Gastroesophageal sphincter (tissue), 3 donors: ENCODE measurements at regions not wholly inside any gene's neighbourhood (a gene's known extent, or its start where the extent isn't known, plus 50 kb on each side); places are given as distances from the start of the nearest gene placed in this dataset.

Experiments
- CTCF ChIP-seq, 4 experiments: fragments of 200-600 bp in 2 of 4; fragments of 450-650 bp in 2 of 4; sonication (generic) in 1 of 4; IDR thresholded peaks; one replicate each; pipeline ENCODE4 v1.5.1; 2017 to 2019; ENCODE audit warnings: antibody characterized with exemption in 4 of 4, mild to moderate bottlenecking in 2 of 4, moderate library complexity in 2 of 4
- EP300 ChIP-seq: sonication (generic); formaldehyde crosslinking; IDR thresholded peaks from one replicate; pipeline ENCODE4 v1.6.1; 2017; ENCODE audit warnings: antibody characterized with exemption, mild to moderate bottlenecking
- POLR2A ChIP-seq, 2 donors: fragments of 450-650 bp; IDR thresholded peaks; one replicate each; pipeline ENCODE4 v1.6.1; 2017; ENCODE audit warnings: antibody characterized with exemption in 2 of 2, mild to moderate bottlenecking in 2 of 2, moderate library complexity in 1 of 2

GRCh38 chr5:156036640-156037039 lies 290.3 kb upstream of the SGCD start:
- no peak for TF ChIP-seq CTCF (IDR thresholded peaks at IDR 0.05)
- TF ChIP-seq POLR2A (IDR thresholded peaks at IDR 0.05): no peak
- no peak for TF ChIP-seq EP300
